Vagina (tissue), 2 donors: ENCODE measurements at regions not wholly inside any gene's neighbourhood (a gene's known extent, or its start where the extent isn't known, plus 50 kb on each side); places are given as distances from the start of the nearest gene placed in this dataset.

Experiments used
- DNase-seq, 2 donors: peaks; one replicate each; pipeline ENCODE4 v3.0.0-alpha.2; 2017; ENCODE audit errors: extremely low spot score in 2 of 2
- H3K27ac ChIP-seq: fragments of 200-600 bp; sonication (generic); one replicate; pipeline ENCODE4 v1.5.1; 2019
- H3K27me3 ChIP-seq: fragments of 200-600 bp; sonication (generic); one replicate; pipeline ENCODE4 v1.5.1; 2019
- H3K36me3 ChIP-seq, 2 donors: fragments of 200-600 bp; sonication (generic); one replicate each; pipeline ENCODE4 v1.5.1; 2017 to 2019
- H3K4me1 ChIP-seq: fragments of 200-600 bp; sonication (generic); one replicate; pipeline ENCODE4 v1.5.1; 2019
- H3K4me3 ChIP-seq, 2 donors: fragments of 200-600 bp; sonication (generic); 1 replicate in 1 of 2; 2 replicates in 1 of 2; pipeline ENCODE4 v1.5.1; 2016 to 2019
- H3K9me3 ChIP-seq: fragments of 200-600 bp; sonication (generic); one replicate; pipeline ENCODE4 v1.5.1; 2019
- CTCF ChIP-seq, 3 experiments: fragments of 450-650 bp in 2 of 3; fragments of 200-600 bp in 1 of 3; sonication (generic) in 1 of 3; IDR thresholded peaks; one replicate each; pipeline ENCODE4 v1.5.1; 2017 to 2019; ENCODE audit warnings: antibody characterized with exemption in 3 of 3, mild to moderate bottlenecking in 2 of 3, moderate library complexity in 2 of 3
- POLR2A ChIP-seq, 2 donors: fragments of 450-650 bp; IDR thresholded peaks; one replicate each; pipeline ENCODE4 v1.6.1; 2017; ENCODE audit warnings: antibody characterized with exemption in 2 of 2, mild to moderate bottlenecking in 2 of 2, moderate library complexity in 2 of 2
- POLR2AphosphoS5 ChIP-seq, 2 donors: sonication (generic); formaldehyde crosslinking; IDR thresholded peaks; one replicate each; pipeline ENCODE4 v1.9.0; 2017; ENCODE audit warnings: antibody characterized with exemption in 2 of 2, mild to moderate bottlenecking in 2 of 2, low read depth in 1 of 2; ENCODE audit not compliant: insufficient read depth in 1 of 2
- intact Hi-C: fragments of 100-400 bp; cut with DNase I; formaldehyde crosslinking; loops from one replicate; pipeline ENCODE4 v1.15.1; 2023

GRCh38 chr10:71058308-71058707 is 154.1 kb upstream of the UNC5B start:
- H3K27ac ChIP-seq, result no peak overlapping the region
- H3K9me3 ChIP-seq, result no peaks in the 10 kb centered on the region
- intact Hi-C loops, result no loop called here
- no peaks in the 10 kb centered on the region for H3K36me3 ChIP-seq
- DNase-seq, result no peak
- H3K4me1 ChIP-seq, result no peaks in the 10 kb centered on the region
- TF ChIP-seq POLR2AphosphoS5 (IDR thresholded peaks at IDR 0.05; ENCODE audit: insufficient read depth in 1 of 2, low read depth in 1 of 2) (no peak), CTCF (IDR thresholded peaks at IDR 0.05) (no peak), POLR2A (IDR thresholded peaks at IDR 0.05) (no peak)
- no peaks in the 10 kb centered on the region for H3K27me3 ChIP-seq
- H3K4me3 ChIP-seq, result no peak overlapping the region

GRCh38 chr10:71059054-71059818 is 153.1 kb upstream of the UNC5B start:
- no peak overlapping the region for H3K27ac ChIP-seq
- intact Hi-C loops, result no loop called here
- no peak for DNase-seq
- H3K27me3 ChIP-seq, result no peaks in the 10 kb centered on the region
- H3K36me3 ChIP-seq, result no peaks in the 10 kb centered on the region
- H3K4me3 ChIP-seq, result no peak overlapping the region
- no peaks in the 10 kb centered on the region for H3K9me3 ChIP-seq
- no peak for TF ChIP-seq CTCF (IDR thresholded peaks at IDR 0.05)
- TF ChIP-seq POLR2A (IDR thresholded peaks at IDR 0.05), result no peak
- no peak for TF ChIP-seq POLR2AphosphoS5 (IDR thresholded peaks at IDR 0.05; ENCODE audit: insufficient read depth in 1 of 2, low read depth in 1 of 2)
- H3K4me1 ChIP-seq, result no peaks in the 10 kb centered on the region

- Histone ChIP-seq H3K36me3 (no peaks in the 10 kb centered on the region), H3K4me3 (no peak overlapping the region), H3K9me3 (no peaks in the 10 kb centered on the region), H3K4me1 (no peaks in the 10 kb centered on the region), H3K27me3 (no peaks in the 10 kb centered on the region), H3K27ac (no peak overlapping the region)
- DNase-seq, result no peak
- TF ChIP-seq POLR2AphosphoS5 (IDR thresholded peaks at IDR 0.05; ENCODE audit: insufficient read depth in 1 of 2, low read depth in 1 of 2), result no peak
- TF ChIP-seq CTCF (IDR thresholded peaks at IDR 0.05), result no peak
- TF ChIP-seq POLR2A (IDR thresholded peaks at IDR 0.05), result no peak
- intact Hi-C loops, result no loop called here
Measured at GRCh38 chr10:71059943-71060342, 152.4 kb upstream of the UNC5B start.

- H3K36me3 ChIP-seq, result no peaks in the 10 kb centered on the region
- no peak for DNase-seq
- TF ChIP-seq POLR2AphosphoS5 (IDR thresholded peaks at IDR 0.05; ENCODE audit: insufficient read depth in 1 of 2, low read depth in 1 of 2) (no peak), POLR2A (IDR thresholded peaks at IDR 0.05) (no peak), CTCF (IDR thresholded peaks at IDR 0.05) (no peak)
- H3K27ac ChIP-seq, result no peak overlapping the region
- intact Hi-C loops, result no loop called here
- H3K27me3 ChIP-seq, result no peaks in the 10 kb centered on the region
- no peak overlapping the region for H3K4me3 ChIP-seq
- H3K4me1 ChIP-seq, result no peaks in the 10 kb centered on the region
- H3K9me3 ChIP-seq, result no peaks in the 10 kb centered on the region
Measured at GRCh38 chr10:71060476-71061426, 151.6 kb upstream of the UNC5B start.
